ENCODE measurements at regions not wholly inside any gene's neighbourhood (a gene's known extent, or its start where the extent isn't known, plus 50 kb on each side); places are given as distances from the start of the nearest gene placed in this dataset.

GRCh38 chr11:15607361-15608036, 492.8 kb downstream of the INSC start:
- H3K4me1 ChIP-seq (ENCODE audit: control insufficient read depth in 2 of 2, insufficient read depth in 2 of 2, low read length in 2 of 2): no peaks in the 10 kb centered on the region
- no peak overlapping the region for H3K4me3 ChIP-seq (ENCODE audit: low read length in 2 of 2)
- H3K27ac ChIP-seq (ENCODE audit: low read depth in 1 of 2, low read length in 1 of 2): no peak overlapping the region
- H3K27me3 ChIP-seq (ENCODE audit: control insufficient read depth in 2 of 2, insufficient read depth in 1 of 2, low read length in 1 of 2): no peaks in the 10 kb centered on the region
- H3K36me3 ChIP-seq (ENCODE audit: control insufficient read depth in 2 of 2, insufficient read depth in 2 of 2, low read length in 1 of 2): no peaks in the 10 kb centered on the region
- DNase-seq (ENCODE audit: low read depth in 6 of 9, low spot score in 9 of 9): no peak
- no peaks in the 10 kb centered on the region for H3K9me3 ChIP-seq (ENCODE audit: control insufficient read depth in 2 of 2, insufficient read depth in 1 of 2, low read length in 1 of 2)
- WGBS: 92% methylated on average over 6 of the region's 6 CpGs

- Histone ChIP-seq H3K27me3 (ENCODE audit: control insufficient read depth in 2 of 2, insufficient read depth in 1 of 2, low read length in 1 of 2) (no peaks in the 10 kb centered on the region), H3K4me1 (ENCODE audit: control insufficient read depth in 2 of 2, insufficient read depth in 2 of 2, low read length in 2 of 2) (no peaks in the 10 kb centered on the region), H3K9me3 (ENCODE audit: control insufficient read depth in 2 of 2, insufficient read depth in 1 of 2, low read length in 1 of 2) (no peaks in the 10 kb centered on the region), H3K36me3 (ENCODE audit: control insufficient read depth in 2 of 2, insufficient read depth in 2 of 2, low read length in 1 of 2) (no peaks in the 10 kb centered on the region), H3K27ac (ENCODE audit: low read depth in 1 of 2, low read length in 1 of 2) (no peak overlapping the region), H3K4me3 (ENCODE audit: low read length in 2 of 2) (no peak overlapping the region)
- DNase-seq (ENCODE audit: low read depth in 6 of 9, low spot score in 9 of 9): no peak
- WGBS: 94% methylated on average over 1 of the region's 1 CpG
Observed at GRCh38 chr11:15609445-15609844, 494.7 kb downstream of the INSC start.

- Histone ChIP-seq H3K27me3 (ENCODE audit: control insufficient read depth in 2 of 2, insufficient read depth in 1 of 2, low read length in 1 of 2) (no peaks in the 10 kb centered on the region), H3K36me3 (ENCODE audit: control insufficient read depth in 2 of 2, insufficient read depth in 2 of 2, low read length in 1 of 2) (no peaks in the 10 kb centered on the region), H3K9me3 (ENCODE audit: control insufficient read depth in 2 of 2, insufficient read depth in 1 of 2, low read length in 1 of 2) (no peaks in the 10 kb centered on the region), H3K4me1 (ENCODE audit: control insufficient read depth in 2 of 2, insufficient read depth in 2 of 2, low read length in 2 of 2) (no peaks in the 10 kb centered on the region), H3K27ac (ENCODE audit: low read depth in 1 of 2, low read length in 1 of 2) (no peak overlapping the region), H3K4me3 (ENCODE audit: low read length in 2 of 2) (no peak overlapping the region)
- DNase-seq (ENCODE audit: low read depth in 6 of 9, low spot score in 9 of 9): no peak
- 73% methylated on average over 5 of the region's 5 CpGs for WGBS
Observed at GRCh38 chr11:15610881-15611280, 496.2 kb downstream of the INSC start.

- 77% methylated on average over 1 of the region's 1 CpG for WGBS
- Histone ChIP-seq H3K4me1 (ENCODE audit: control insufficient read depth in 2 of 2, insufficient read depth in 2 of 2, low read length in 2 of 2) (no peaks in the 10 kb centered on the region), H3K4me3 (ENCODE audit: low read length in 2 of 2) (no peak overlapping the region), H3K27ac (ENCODE audit: low read depth in 1 of 2, low read length in 1 of 2) (no peak overlapping the region), H3K9me3 (ENCODE audit: control insufficient read depth in 2 of 2, insufficient read depth in 1 of 2, low read length in 1 of 2) (no peaks in the 10 kb centered on the region), H3K36me3 (ENCODE audit: control insufficient read depth in 2 of 2, insufficient read depth in 2 of 2, low read length in 1 of 2) (no peaks in the 10 kb centered on the region), H3K27me3 (ENCODE audit: control insufficient read depth in 2 of 2, insufficient read depth in 1 of 2, low read length in 1 of 2) (no peaks in the 10 kb centered on the region)
- DNase-seq (ENCODE audit: low read depth in 6 of 9, low spot score in 9 of 9): no peak
Observed at GRCh38 chr11:15613251-15613650, 498.5 kb downstream of the INSC start.

GRCh38 chr11:15613789-15614188, 499.1 kb downstream of the INSC start:
- 83% methylated on average over 1 of the region's 1 CpG for WGBS
- no peak for DNase-seq (ENCODE audit: low read depth in 6 of 9, low spot score in 9 of 9)
- Histone ChIP-seq H3K27ac (ENCODE audit: low read depth in 1 of 2, low read length in 1 of 2) (no peak overlapping the region), H3K9me3 (ENCODE audit: control insufficient read depth in 2 of 2, insufficient read depth in 1 of 2, low read length in 1 of 2) (no peaks in the 10 kb centered on the region), H3K36me3 (ENCODE audit: control insufficient read depth in 2 of 2, insufficient read depth in 2 of 2, low read length in 1 of 2) (no peaks in the 10 kb centered on the region), H3K27me3 (ENCODE audit: control insufficient read depth in 2 of 2, insufficient read depth in 1 of 2, low read length in 1 of 2) (no peaks in the 10 kb centered on the region), H3K4me1 (ENCODE audit: control insufficient read depth in 2 of 2, insufficient read depth in 2 of 2, low read length in 2 of 2) (no peaks in the 10 kb centered on the region), H3K4me3 (ENCODE audit: low read length in 2 of 2) (no peak overlapping the region)

- DNase-seq (ENCODE audit: low read depth in 6 of 9, low spot score in 9 of 9): no peak
- Histone ChIP-seq H3K4me1 (ENCODE audit: control insufficient read depth in 2 of 2, insufficient read depth in 2 of 2, low read length in 2 of 2) (no peaks in the 10 kb centered on the region), H3K27me3 (ENCODE audit: control insufficient read depth in 2 of 2, insufficient read depth in 1 of 2, low read length in 1 of 2) (no peaks in the 10 kb centered on the region), H3K36me3 (ENCODE audit: control insufficient read depth in 2 of 2, insufficient read depth in 2 of 2, low read length in 1 of 2) (no peaks in the 10 kb centered on the region), H3K9me3 (ENCODE audit: control insufficient read depth in 2 of 2, insufficient read depth in 1 of 2, low read length in 1 of 2) (no peaks in the 10 kb centered on the region), H3K4me3 (ENCODE audit: low read length in 2 of 2) (no peak overlapping the region), H3K27ac (ENCODE audit: low read depth in 1 of 2, low read length in 1 of 2) (no peak overlapping the region)
- WGBS: 79% methylated on average over 2 of the region's 2 CpGs
Observed at GRCh38 chr11:15615398-15616096, 500.8 kb downstream of the INSC start.

- no peaks in the 10 kb centered on the region for H3K36me3 ChIP-seq (ENCODE audit: control insufficient read depth in 2 of 2, insufficient read depth in 2 of 2, low read length in 1 of 2)
- no peaks in the 10 kb centered on the region for H3K4me1 ChIP-seq (ENCODE audit: control insufficient read depth in 2 of 2, insufficient read depth in 2 of 2, low read length in 2 of 2)
- 92% methylated on average over 13 of the region's 13 CpGs for WGBS
- no peak overlapping the region for H3K4me3 ChIP-seq (ENCODE audit: low read length in 2 of 2)
- no peaks in the 10 kb centered on the region for H3K27me3 ChIP-seq (ENCODE audit: control insufficient read depth in 2 of 2, insufficient read depth in 1 of 2, low read length in 1 of 2)
- no peak overlapping the region for H3K27ac ChIP-seq (ENCODE audit: low read depth in 1 of 2, low read length in 1 of 2)
- no peaks in the 10 kb centered on the region for H3K9me3 ChIP-seq (ENCODE audit: control insufficient read depth in 2 of 2, insufficient read depth in 1 of 2, low read length in 1 of 2)
- no peak for DNase-seq (ENCODE audit: low read depth in 6 of 9, low spot score in 9 of 9)
Observed at GRCh38 chr11:15616130-15617105, 501.7 kb downstream of the INSC start.

GRCh38 chr11:15617126-15617525, 502.4 kb downstream of the INSC start:
- Histone ChIP-seq H3K4me3 (ENCODE audit: low read length in 2 of 2) (no peak overlapping the region), H3K36me3 (ENCODE audit: control insufficient read depth in 2 of 2, insufficient read depth in 2 of 2, low read length in 1 of 2) (no peaks in the 10 kb centered on the region), H3K27ac (ENCODE audit: low read depth in 1 of 2, low read length in 1 of 2) (no peak overlapping the region), H3K9me3 (ENCODE audit: control insufficient read depth in 2 of 2, insufficient read depth in 1 of 2, low read length in 1 of 2) (no peaks in the 10 kb centered on the region), H3K4me1 (ENCODE audit: control insufficient read depth in 2 of 2, insufficient read depth in 2 of 2, low read length in 2 of 2) (no peaks in the 10 kb centered on the region), H3K27me3 (ENCODE audit: control insufficient read depth in 2 of 2, insufficient read depth in 1 of 2, low read length in 1 of 2) (no peaks in the 10 kb centered on the region)
- 94% methylated on average over 5 of the region's 5 CpGs for WGBS
- no peak for DNase-seq (ENCODE audit: low read depth in 6 of 9, low spot score in 9 of 9)

- WGBS: 91% methylated on average over 2 of the region's 2 CpGs
- no peaks in the 10 kb centered on the region for H3K9me3 ChIP-seq (ENCODE audit: control insufficient read depth in 2 of 2, insufficient read depth in 1 of 2, low read length in 1 of 2)
- no peak overlapping the region for H3K4me3 ChIP-seq (ENCODE audit: low read length in 2 of 2)
- no peak for DNase-seq (ENCODE audit: low read depth in 6 of 9, low spot score in 9 of 9)
- no peak overlapping the region for H3K27ac ChIP-seq (ENCODE audit: low read depth in 1 of 2, low read length in 1 of 2)
- H3K4me1 ChIP-seq (ENCODE audit: control insufficient read depth in 2 of 2, insufficient read depth in 2 of 2, low read length in 2 of 2): no peaks in the 10 kb centered on the region
- no peaks in the 10 kb centered on the region for H3K36me3 ChIP-seq (ENCODE audit: control insufficient read depth in 2 of 2, insufficient read depth in 2 of 2, low read length in 1 of 2)
- H3K27me3 ChIP-seq (ENCODE audit: control insufficient read depth in 2 of 2, insufficient read depth in 1 of 2, low read length in 1 of 2): no peaks in the 10 kb centered on the region
Observed at GRCh38 chr11:15618583-15619032, 503.9 kb downstream of the INSC start.
